Stimulated activated effector memory CD8-positive, alpha-beta T cell treated with anti-CD3 and anti-CD28 coated beads, Interleukin-12 subunit alpha, Interleukin-12 subunit beta, amount 100 ng/mL, for 72 hours (primary cell): ENCODE measurements at regions not wholly inside any gene's neighbourhood (a gene's known extent, or its start where the extent isn't known, plus 50 kb on each side); places are given as distances from the start of the nearest gene placed in this dataset.
"Not testable (repeated sequence)": the region's sequence is repeated elsewhere in the genome, so short reads cannot be mapped to it uniquely, and the experiment has no call there.

ENCODE experiments used
- ATAC-seq: fragments of 150-1000 bp; cut with Tn5 transposase; 2 replicates; pipeline ENCODE4 v1.10.0; 2021
- DNase-seq, 2 donors: peaks; one replicate each; pipeline ENCODE4 v3.0.0; 2021 to 2022; ENCODE audit warnings: low spot score in 2 of 2
- H3K27ac Mint-ChIP-seq: one replicate; pipeline ENCODE4 v1.8.0; 2022; ENCODE audit warnings: mild to moderate bottlenecking, mixed read lengths
- H3K36me3 Mint-ChIP-seq: one replicate; pipeline ENCODE4 v1.8.0; 2022; ENCODE audit warnings: mild to moderate bottlenecking, mixed read lengths
- H3K4me1 Mint-ChIP-seq: one replicate; pipeline ENCODE4 v1.8.0; 2022; ENCODE audit warnings: mixed read lengths
- H3K4me3 Mint-ChIP-seq: one replicate; pipeline ENCODE4 v1.8.0; 2022; ENCODE audit warnings: mild to moderate bottlenecking, mixed read lengths
- H3K9me3 Mint-ChIP-seq: one replicate; pipeline ENCODE4 v1.8.0; 2022; ENCODE audit warnings: mixed read lengths

GRCh38 chr2:198873503-198874471 is 584.0 kb downstream of the SATB2 start:
- Mint-ChIP-seq H3K4me3 (no peak overlapping the region), H3K9me3 (peaks cover 8% of the 10 kb centered on the region), H3K4me1 (no peaks in the 10 kb centered on the region), H3K27ac (no peak overlapping the region), H3K36me3 (no peaks in the 10 kb centered on the region)
- DNase-seq (no peak), ATAC-seq (no peak)

GRCh38 chr2:198863655-198864054 is 594.1 kb downstream of the SATB2 start:
- Mint-ChIP-seq H3K36me3 (no peaks in the 10 kb centered on the region), H3K9me3 (peaks cover 15% of the 10 kb centered on the region), H3K27ac (no peak overlapping the region), H3K4me3 (no peak overlapping the region), H3K4me1 (no peaks in the 10 kb centered on the region)
- no peak for ATAC-seq
- no peak for DNase-seq

DNA sequence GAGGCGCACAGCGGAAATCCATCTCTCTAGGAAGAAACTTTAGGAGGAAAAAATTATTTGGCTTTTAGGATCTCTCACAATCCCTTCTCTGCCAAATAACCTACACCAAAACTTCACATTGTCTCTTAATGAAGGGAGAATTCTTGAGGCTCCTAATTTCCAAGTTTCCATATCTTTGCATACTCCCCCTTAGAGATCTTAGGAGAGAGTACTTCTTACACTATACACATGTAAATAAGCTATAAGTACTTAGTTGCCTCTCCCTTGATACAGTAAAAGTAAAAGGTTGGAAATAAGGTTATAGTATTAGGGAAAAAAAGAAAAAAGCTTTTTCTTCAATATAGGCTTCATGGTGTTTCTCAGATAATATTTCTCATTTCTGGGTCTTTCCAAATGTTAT is 596.7 kb downstream of the SATB2 start:
- no peak overlapping the region for H3K4me3 Mint-ChIP-seq
- ATAC-seq, result no peak

GRCh38 chr2:198857246-198857645 is 600.5 kb downstream of the SATB2 start:
- Mint-ChIP-seq H3K36me3 (no peaks in the 10 kb centered on the region), H3K27ac (no peak overlapping the region), H3K4me1 (no peaks in the 10 kb centered on the region), H3K4me3 (no peak overlapping the region), H3K9me3 (peaks cover 23% of the 10 kb centered on the region)
- no peak for ATAC-seq
- DNase-seq, result no peak

More for the DNA sequence above, 596.7 kb downstream of the SATB2 start:
- no peak for DNase-seq
- Mint-ChIP-seq H3K4me1 (no peaks in the 10 kb centered on the region), H3K27ac (no peak overlapping the region), H3K36me3 (no peaks in the 10 kb centered on the region), H3K9me3 (peaks cover 21% of the 10 kb centered on the region)

DNA sequence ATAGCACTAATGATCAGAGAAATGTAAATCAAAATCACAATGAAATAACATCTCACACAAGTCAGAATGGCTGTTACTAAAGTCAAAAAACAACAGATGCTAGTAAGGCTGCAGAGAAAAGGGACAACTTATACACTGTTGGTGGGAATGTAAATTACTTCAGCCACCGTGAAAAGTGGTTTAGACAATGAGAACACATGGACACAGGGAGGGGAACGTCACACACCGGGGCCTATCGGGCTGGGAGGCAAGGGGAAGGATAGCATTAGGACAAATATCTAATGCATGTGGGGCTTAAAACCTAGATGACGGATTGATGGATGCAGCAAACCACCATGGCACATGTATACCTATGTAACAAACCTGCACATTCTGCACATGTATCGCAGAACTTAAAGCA is 602.0 kb downstream of the SATB2 start:
- H3K27ac Mint-ChIP-seq, H3K4me1 Mint-ChIP-seq, ATAC-seq, DNase-seq, H3K36me3 Mint-ChIP-seq, H3K4me3 Mint-ChIP-seq: not testable (repeated sequence)
- peaks cover 20% of the 10 kb centered on the region for H3K9me3 Mint-ChIP-seq

DNA sequence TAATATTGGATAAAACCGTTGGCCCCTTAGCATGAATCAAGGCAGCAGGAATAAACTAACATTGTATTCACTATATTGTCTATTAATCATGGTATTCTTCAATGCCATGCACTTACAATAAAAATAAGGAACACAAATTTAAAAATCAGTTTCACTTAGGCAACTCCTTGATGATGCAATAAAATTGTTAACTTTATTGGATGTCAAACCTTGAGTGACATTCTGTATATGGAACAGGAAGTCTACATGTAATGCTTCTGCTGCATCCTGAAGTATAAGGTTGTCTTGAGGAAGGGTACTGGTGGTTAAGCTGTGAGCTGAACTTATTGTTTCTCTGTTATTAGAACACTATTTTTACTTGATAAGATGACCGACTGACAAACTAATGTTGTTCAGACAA is 605.5 kb downstream of the SATB2 start:
- ATAC-seq (no peak), DNase-seq (no peak)
- Mint-ChIP-seq H3K36me3 (no peaks in the 10 kb centered on the region), H3K4me3 (no peak overlapping the region), H3K4me1 (no peaks in the 10 kb centered on the region), H3K27ac (no peak overlapping the region), H3K9me3 (peaks cover 4% of the 10 kb centered on the region)

DNA sequence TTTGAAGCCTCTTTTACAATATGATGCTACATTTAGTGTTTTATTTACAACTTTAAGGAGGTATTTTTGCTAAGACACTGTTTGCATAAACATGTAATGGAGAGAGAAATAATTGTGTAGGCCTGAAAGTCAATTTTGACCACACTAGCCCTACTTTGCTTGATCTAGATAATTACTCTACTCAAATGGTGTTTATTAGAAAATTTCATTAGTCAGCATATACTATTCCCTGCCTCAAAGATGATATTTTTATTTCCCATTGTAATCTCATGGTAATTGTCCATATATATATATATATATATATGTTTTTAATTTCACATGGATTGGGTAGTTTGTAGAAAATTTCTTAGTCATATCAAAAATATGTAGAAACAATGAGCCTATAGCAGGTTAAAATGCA is 632.2 kb downstream of the SATB2 start:
- H3K27ac Mint-ChIP-seq, result no peak overlapping the region
- no peak overlapping the region for H3K4me3 Mint-ChIP-seq
- no peaks in the 10 kb centered on the region for H3K36me3 Mint-ChIP-seq
- DNase-seq, result no peak
- no peak for ATAC-seq
- no peaks in the 10 kb centered on the region for H3K4me1 Mint-ChIP-seq
- H3K9me3 Mint-ChIP-seq, result peaks cover 6% of the 10 kb centered on the region

DNA sequence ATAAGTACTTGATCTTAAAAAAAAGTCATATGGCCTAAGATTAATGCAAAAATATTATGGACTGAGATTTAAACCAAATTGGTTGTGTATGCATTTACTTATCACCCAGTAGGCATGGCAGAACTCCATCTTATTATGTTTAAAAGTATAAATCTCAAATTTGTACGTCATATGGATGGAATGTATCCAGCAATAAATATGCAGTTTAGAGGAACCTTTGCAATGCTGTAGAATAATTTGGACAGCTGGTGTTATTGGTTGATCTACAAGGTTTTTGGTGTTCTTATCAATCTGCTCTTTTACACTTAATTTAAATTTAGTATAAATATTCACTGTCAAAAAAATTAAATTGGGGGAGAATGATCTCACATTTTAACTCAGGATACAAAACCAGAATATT is 640.2 kb downstream of the SATB2 start:
- Mint-ChIP-seq H3K36me3 (no peaks in the 10 kb centered on the region), H3K4me3 (no peak overlapping the region), H3K9me3 (peaks cover 9% of the 10 kb centered on the region), H3K27ac (no peak overlapping the region), H3K4me1 (no peaks in the 10 kb centered on the region)
- DNase-seq (no peak), ATAC-seq (no peak)

- DNase-seq, result no peak
- H3K36me3 Mint-ChIP-seq, result no peaks in the 10 kb centered on the region
Observed at GRCh38 chr2:198815626-198816025, 642.1 kb downstream of the SATB2 start.

DNA sequence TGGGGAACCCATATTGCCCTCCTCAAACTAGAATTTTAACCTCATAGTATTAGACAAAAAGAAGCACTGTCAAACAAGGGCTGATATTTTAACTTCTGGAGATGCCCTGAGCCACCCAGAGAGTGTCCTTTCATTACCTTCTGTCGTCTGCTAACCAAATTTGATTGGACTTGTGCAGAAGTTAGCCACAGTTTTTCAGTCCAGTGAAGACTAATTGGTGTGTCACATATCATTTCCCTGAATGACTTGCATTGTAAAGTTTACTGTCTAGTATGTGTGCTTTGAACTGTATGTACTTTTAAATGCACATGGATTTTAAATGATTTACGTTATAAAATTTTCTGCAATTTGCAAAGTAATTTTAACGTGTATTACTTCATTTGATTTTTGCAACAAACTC is 646.5 kb downstream of the SATB2 start:
- ATAC-seq, result no peak
- H3K9me3 Mint-ChIP-seq, result peaks cover 3% of the 10 kb centered on the region

More at GRCh38 chr2:198815626-198816025, 642.1 kb downstream of the SATB2 start:
- no peak overlapping the region for H3K27ac Mint-ChIP-seq
- no peaks in the 10 kb centered on the region for H3K4me1 Mint-ChIP-seq
- ATAC-seq, result no peak
- no peak overlapping the region for H3K4me3 Mint-ChIP-seq
- peaks cover 3% of the 10 kb centered on the region for H3K9me3 Mint-ChIP-seq

GRCh38 chr2:198809976-198810375 is 647.8 kb downstream of the SATB2 start:
- DNase-seq, result no peak
- H3K36me3 Mint-ChIP-seq, result no peaks in the 10 kb centered on the region
- no peak overlapping the region for H3K27ac Mint-ChIP-seq
- peaks cover 3% of the 10 kb centered on the region for H3K9me3 Mint-ChIP-seq
- no peak for ATAC-seq
- no peaks in the 10 kb centered on the region for H3K4me1 Mint-ChIP-seq
- H3K4me3 Mint-ChIP-seq, result no peak overlapping the region

More for the DNA sequence above, 646.5 kb downstream of the SATB2 start:
- DNase-seq, result no peak
- no peak overlapping the region for H3K4me3 Mint-ChIP-seq
- no peaks in the 10 kb centered on the region for H3K36me3 Mint-ChIP-seq
- no peak overlapping the region for H3K27ac Mint-ChIP-seq
- no peaks in the 10 kb centered on the region for H3K4me1 Mint-ChIP-seq

- peaks cover 2% of the 10 kb centered on the region for H3K9me3 Mint-ChIP-seq
- no peaks in the 10 kb centered on the region for H3K4me1 Mint-ChIP-seq
- DNase-seq (no peak), ATAC-seq (no peak)
- H3K4me3 Mint-ChIP-seq, result no peak overlapping the region
- no peak overlapping the region for H3K27ac Mint-ChIP-seq
- H3K36me3 Mint-ChIP-seq, result no peaks in the 10 kb centered on the region
Observed at GRCh38 chr2:198807131-198807530, 650.6 kb downstream of the SATB2 start.

DNA sequence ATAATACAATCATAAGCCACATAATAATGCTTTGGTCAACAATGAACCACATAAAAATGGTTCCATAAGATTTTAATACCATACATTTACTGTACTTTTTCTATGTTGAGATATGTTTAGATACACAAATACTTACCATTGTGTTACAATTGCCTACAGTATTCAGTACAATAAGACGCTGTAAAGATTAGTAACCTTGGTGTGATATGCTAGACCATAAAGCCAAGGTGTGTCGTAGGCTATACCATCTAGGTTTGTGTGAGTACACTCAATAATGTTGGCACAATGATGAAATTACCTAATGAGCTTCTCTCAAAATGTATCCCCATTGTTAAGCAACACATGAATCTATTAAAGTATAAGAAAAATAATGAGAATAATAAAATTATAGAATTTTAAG is 662.3 kb downstream of the SATB2 start:
- H3K36me3 Mint-ChIP-seq, result no peaks in the 10 kb centered on the region

GRCh38 chr2:198791623-198792022 is 666.1 kb downstream of the SATB2 start:
- no peaks in the 10 kb centered on the region for H3K36me3 Mint-ChIP-seq

More for the DNA sequence above, 662.3 kb downstream of the SATB2 start:
- H3K4me1 Mint-ChIP-seq, result no peaks in the 10 kb centered on the region
- H3K9me3 Mint-ChIP-seq, result peaks cover 3% of the 10 kb centered on the region
- no peak for ATAC-seq
- H3K27ac Mint-ChIP-seq, result no peak overlapping the region
- H3K4me3 Mint-ChIP-seq, result no peak overlapping the region
- no peak for DNase-seq

DNA sequence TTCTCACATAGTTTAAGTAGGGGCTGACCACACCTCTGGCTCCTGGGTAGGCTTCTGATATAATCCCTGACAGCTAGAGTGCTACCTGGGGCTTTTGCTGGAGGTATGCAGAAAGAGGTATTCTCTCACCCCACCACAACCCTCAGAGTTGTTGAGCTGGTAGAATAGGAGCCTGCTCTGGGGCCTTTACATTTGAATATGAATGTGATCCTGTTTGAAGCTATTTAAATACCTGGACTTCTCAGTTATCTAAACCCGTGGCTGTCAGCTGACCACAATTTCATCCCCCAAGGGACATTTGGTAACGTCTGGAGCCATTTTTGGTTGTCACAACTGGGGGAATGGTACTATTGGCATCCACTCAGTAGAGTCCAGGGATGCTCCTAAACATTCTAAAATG is 669.1 kb downstream of the SATB2 start:
- Mint-ChIP-seq H3K4me3 (no peak overlapping the region), H3K9me3 (peaks cover 3% of the 10 kb centered on the region)
- ATAC-seq, result no peak

More at GRCh38 chr2:198791623-198792022, 666.1 kb downstream of the SATB2 start:
- ATAC-seq, result no peak
- DNase-seq, result no peak
- Mint-ChIP-seq H3K27ac (no peak overlapping the region), H3K4me1 (no peaks in the 10 kb centered on the region), H3K4me3 (no peak overlapping the region), H3K9me3 (peaks cover 3% of the 10 kb centered on the region)

DNA sequence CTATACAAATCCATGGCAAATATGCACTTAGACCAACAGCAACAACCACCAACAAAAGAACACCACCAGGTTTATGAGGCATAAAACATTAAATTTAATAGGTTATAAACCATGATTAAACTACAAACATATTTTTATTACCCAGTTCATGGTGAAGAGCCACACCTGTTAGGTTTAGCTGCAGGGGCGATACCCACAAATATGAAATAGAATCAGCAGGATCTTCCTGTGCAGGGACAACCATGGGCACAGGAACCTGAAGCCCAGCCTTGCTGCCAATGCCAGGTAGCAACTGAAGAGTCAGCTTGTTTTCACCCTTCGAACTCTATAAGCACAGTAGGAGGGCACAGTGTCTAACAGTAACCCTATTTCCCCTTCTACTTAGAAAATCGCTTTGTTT is 675.0 kb downstream of the SATB2 start:
- Mint-ChIP-seq H3K4me1 (no peaks in the 10 kb centered on the region), H3K27ac (no peak overlapping the region), H3K9me3 (no peaks in the 10 kb centered on the region), H3K36me3 (no peaks in the 10 kb centered on the region), H3K4me3 (no peak overlapping the region)
- ATAC-seq (no peak), DNase-seq (no peak)

More for the DNA sequence above, 669.1 kb downstream of the SATB2 start:
- no peak overlapping the region for H3K27ac Mint-ChIP-seq
- DNase-seq, result no peak
- H3K36me3 Mint-ChIP-seq, result no peaks in the 10 kb centered on the region
- H3K4me1 Mint-ChIP-seq, result no peaks in the 10 kb centered on the region
